HepG2 (cell line): ENCODE measurements at regions not wholly inside any gene's neighbourhood (a gene's known extent, or its start where the extent isn't known, plus 50 kb on each side); places are given as distances from the start of the nearest gene placed in this dataset.

Experiments
- ATAC-seq: fragments of 200-7000 bp; cut with Tn5 transposase; 3 replicates; pipeline ENCODE4 v1.9.1; 2020; ENCODE audit warnings: mild to moderate bottlenecking, moderate library complexity
- BruUV-seq: library from RNA; stranded (reverse); fragments of 400-500 nt; replicated peaks from 2 replicates; lab custom pipeline; 2021; lab: Mats Ljungman, UMichigan
- CTCF ChIA-PET: fragments of 300-600 bp; formaldehyde crosslinking; extraction: SDS; loops from one replicate; lab custom pipeline; 2021; ENCODE audit warnings: low total read pairs, inconsistent platforms, low intra/inter-chr PET ratio; lab: Yijun Ruan, JAX
- POLR2A ChIA-PET: fragments of 350-600 bp; sonication (Branson Sonifier 250); formaldehyde crosslinking; loops from one replicate; lab custom pipeline; 2020; ENCODE audit warnings: antibody characterized with exemption, inconsistent platforms; lab: Yijun Ruan, JAX
- DNase-seq: peaks from one replicate; pipeline ENCODE4 v3.0.0-alpha.2; 2015; ENCODE audit warnings: low spot score
- FAIRE-seq: peaks from 3 replicates; lab custom pipeline; 2011; peaks lifted over from hg19 to GRCh38; lab: Jason Lieb, UNC
- H2AFZ ChIP-seq: one replicate; pipeline ENCODE4 v1.6.1; 2011; ENCODE audit warnings: low read length, inconsistent platforms
- H3K27ac ChIP-seq: fragments of 300-600 bp; 3 replicates; pipeline ENCODE4 v1.8.0; 2011; ENCODE audit warnings: mixed run types, mild to moderate bottlenecking, mixed read lengths, low read length, inconsistent platforms; ENCODE audit not compliant: insufficient read depth; ENCODE audit errors: extremely low read length
- H3K27me3 ChIP-seq, 2 experiments: fragments of 200-600 bp in 1 of 2; 2 replicates in 1 of 2; 3 replicates in 1 of 2; pipeline versions ENCODE4 v1.6.0 to v1.8.0; 2011; ENCODE audit warnings: low read length in 2 of 2, mild to moderate bottlenecking in 2 of 2, moderate library complexity in 2 of 2, inconsistent platforms in 1 of 2; ENCODE audit not compliant: insufficient read depth in 2 of 2, control insufficient read depth in 1 of 2
- H3K36me3 ChIP-seq, 2 experiments: fragments of 200-600 bp in 1 of 2; replicated peaks in 1 of 2; 2 replicates in 1 of 2; 3 replicates in 1 of 2; pipeline versions ENCODE4 v1.5.1 to v1.8.0; 2011; ENCODE audit warnings: low read length in 2 of 2, inconsistent platforms in 1 of 2; ENCODE audit not compliant: insufficient read depth in 2 of 2, control insufficient read depth in 1 of 2
- H3K4me1 ChIP-seq: 2 replicates; pipeline ENCODE4 v1.5.1; 2012; ENCODE audit warnings: low read length, inconsistent platforms; ENCODE audit not compliant: insufficient read depth
- H3K4me2 ChIP-seq: 2 replicates; pipeline ENCODE4 v1.6.0; 2011; ENCODE audit warnings: low read depth, low read length, inconsistent platforms
- H3K4me3 ChIP-seq, 3 experiments: fragments of 200-600 bp in 1 of 3; sonication (generic), shearing (Covaris generic) in 1 of 3; replicated peaks in 1 of 3; 2 replicates each; pipeline ENCODE4 v1.5.1; 2011 to 2016; ENCODE audit warnings: low read length in 3 of 3, inconsistent platforms in 2 of 3, low read depth in 2 of 3, mild to moderate bottlenecking in 2 of 3, control low read depth in 1 of 3, mixed read lengths in 1 of 3; ENCODE audit not compliant: insufficient read depth in 1 of 3
- H3K79me2 ChIP-seq: one replicate; pipeline ENCODE4 v1.6.1; 2011; ENCODE audit warnings: low read length, inconsistent platforms; ENCODE audit not compliant: insufficient read depth
- H3K9ac ChIP-seq: 2 replicates; pipeline ENCODE4 v1.6.0; 2011; ENCODE audit warnings: mild to moderate bottlenecking, low read depth, low read length, inconsistent platforms; ENCODE audit not compliant: insufficient read depth
- H3K9me3 ChIP-seq: 2 replicates; pipeline ENCODE4 v1.5.1; 2012; ENCODE audit warnings: mild to moderate bottlenecking, low read length
- H4K20me1 ChIP-seq: 2 replicates; pipeline ENCODE4 v1.6.0; 2011; ENCODE audit warnings: inconsistent platforms, mild to moderate bottlenecking, low read length, moderate library complexity; ENCODE audit not compliant: insufficient read depth
- CEBPG ChIP-seq: IDR thresholded peaks from 2 replicates; pipeline ENCODE4 v1.6.1; 2016
- MAFG ChIP-seq: sonication (generic); formaldehyde crosslinking; IDR thresholded peaks from 2 replicates; pipeline ENCODE4 v1.5.1; 2020; ENCODE audit warnings: mild to moderate bottlenecking, missing genetic modification reagents
- PCBP2 ChIP-seq: fragments of 200-400 bp; formaldehyde crosslinking; optimal IDR thresholded peaks from 2 replicates; pipeline ENCODE3; 2018; ENCODE audit warnings: low read length, low read depth; ENCODE audit not compliant: poor library complexity, severe bottlenecking
- RARG ChIP-seq: sonication (generic); formaldehyde crosslinking; IDR thresholded peaks from 2 replicates; pipeline ENCODE4 v1.4.0; 2020; ENCODE audit warnings: low read depth, mild to moderate bottlenecking, missing genetic modification reagents
- REXO4 ChIP-seq: sonication (generic); formaldehyde crosslinking; IDR thresholded peaks from 2 replicates; pipeline ENCODE4 v1.8.0; 2022; ENCODE audit warnings: missing genetic modification reagents, mild to moderate bottlenecking, borderline replicate concordance
- RFX1 ChIP-seq: fragments of 450-650 bp; IDR thresholded peaks from 2 replicates; pipeline ENCODE4 v1.6.1; 2017
- RFXANK ChIP-seq: IDR thresholded peaks from 2 replicates; pipeline ENCODE4 v1.6.1; 2016
- SKIL ChIP-seq: sonication (generic); formaldehyde crosslinking; IDR thresholded peaks from 2 replicates; pipeline ENCODE4 v1.8.0; 2022; ENCODE audit warnings: missing genetic modification reagents, mild to moderate bottlenecking, moderate library complexity, borderline replicate concordance
- TEAD3 ChIP-seq: optimal IDR thresholded peaks from 2 replicates; pipeline ENCODE3; 2016; ENCODE audit warnings: borderline replicate concordance
- ZFP82 ChIP-seq: sonication (generic); formaldehyde crosslinking; IDR thresholded peaks from 2 replicates; pipeline ENCODE4 v1.5.1; 2020; ENCODE audit warnings: mild to moderate bottlenecking, missing genetic modification reagents, borderline replicate concordance
- ZNF343 ChIP-seq: sonication (generic); formaldehyde crosslinking; IDR thresholded peaks from 2 replicates; pipeline ENCODE4 v1.4.0; 2020; ENCODE audit warnings: mild to moderate bottlenecking, missing genetic modification reagents
- WGBS: methylation state at CpG from one replicate; pipeline ENCODE4 v1.1.6; 2017; ENCODE audit warnings: low lambda C conversion rate; 5-methylcytosine and 5-hydroxymethylcytosine counted together
- in situ Hi-C: cut with HindIII; loops from 2 replicates; pipeline ENCODE4 v1.10.0; 2017; ENCODE audit warnings: low pct_unique_long_range_greater_than_20kb; ENCODE audit not compliant: extremely low pct_ligation_motif_present
- intact Hi-C: fragments of 100-400 bp; cut with micrococcal nuclease; formaldehyde crosslinking; loops from one replicate; pipeline ENCODE4 v1.10.0; 2022; ENCODE audit not compliant: unreplicated experiment
- TF ChIP-seq, protein P1 (sequence below): IDR thresholded peaks from 2 replicates; pipeline ENCODE4 v1.6.1; 2018; ENCODE audit warnings: missing genetic modification reagents
- TF ChIP-seq, protein P2 (sequence below): sonication (generic); formaldehyde crosslinking; IDR thresholded peaks from 2 replicates; pipeline ENCODE4 v1.4.0; 2020; ENCODE audit warnings: missing genetic modification reagents, low read depth, mild to moderate bottlenecking, borderline replicate concordance

DNA sequence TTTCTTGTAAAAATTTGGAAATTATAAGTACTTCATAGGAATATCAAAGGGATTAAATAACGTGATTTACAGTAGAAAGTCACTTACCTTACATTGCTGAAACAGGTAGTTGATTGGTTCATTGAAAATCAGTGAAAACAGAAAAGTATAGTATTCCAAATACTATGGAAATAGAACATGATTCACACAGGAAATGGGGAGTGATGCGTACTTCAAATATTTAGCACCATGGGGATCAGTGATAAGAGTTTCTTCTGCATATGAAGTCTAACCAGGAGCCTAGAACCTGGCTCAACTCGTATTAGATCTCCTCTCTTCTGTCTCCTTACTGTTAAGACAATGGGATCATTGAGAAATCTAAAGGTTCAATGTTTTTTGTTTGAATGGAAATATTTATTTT lies 133.3 kb downstream of the FAM174A start (continued):
- TF ChIP-seq, protein P1, sequence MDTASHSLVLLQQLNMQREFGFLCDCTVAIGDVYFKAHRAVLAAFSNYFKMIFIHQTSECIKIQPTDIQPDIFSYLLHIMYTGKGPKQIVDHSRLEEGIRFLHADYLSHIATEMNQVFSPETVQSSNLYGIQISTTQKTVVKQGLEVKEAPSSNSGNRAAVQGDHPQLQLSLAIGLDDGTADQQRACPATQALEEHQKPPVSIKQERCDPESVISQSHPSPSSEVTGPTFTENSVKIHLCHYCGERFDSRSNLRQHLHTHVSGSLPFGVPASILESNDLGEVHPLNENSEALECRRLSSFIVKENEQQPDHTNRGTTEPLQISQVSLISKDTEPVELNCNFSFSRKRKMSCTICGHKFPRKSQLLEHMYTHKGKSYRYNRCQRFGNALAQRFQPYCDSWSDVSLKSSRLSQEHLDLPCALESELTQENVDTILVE, result no peak
- no peak for TF ChIP-seq PCBP2
- TF ChIP-seq ZFP82 (CRISPR knock-in tag), result no peak
- no peak for TF ChIP-seq RFX1
- TF ChIP-seq MAFG (CRISPR knock-in tag), result no peak
- no peak for TF ChIP-seq RFXANK
- TF ChIP-seq ZNF343 (CRISPR knock-in tag), result no peak
- no peak for TF ChIP-seq REXO4 (CRISPR knock-in tag)
- TF ChIP-seq TEAD3, result no peak

- Histone ChIP-seq H3K4me3 (no peak overlapping the region), H3K27ac (no peak overlapping the region), H3K4me1 (no peaks in the 10 kb centered on the region), H4K20me1 (no peaks in the 10 kb centered on the region), H3K79me2 (no peaks in the 10 kb centered on the region), H3K27me3 (no peaks in the 10 kb centered on the region), H3K9me3 (no peaks in the 10 kb centered on the region), H3K36me3 (no peaks in the 10 kb centered on the region), H3K4me2 (no peak overlapping the region)
- DNase-seq (no peak), ATAC-seq (no peak), FAIRE-seq (no peak)
- BruUV-seq, result no TSS peak
- WGBS, result 4% methylated on average over 5 of the region's 5 CpGs
- CTCF ChIA-PET, result no interaction called here
- POLR2A ChIA-PET, result no interaction called here
- intact Hi-C loops, result no loop called here
- TF ChIP-seq, protein P2, sequence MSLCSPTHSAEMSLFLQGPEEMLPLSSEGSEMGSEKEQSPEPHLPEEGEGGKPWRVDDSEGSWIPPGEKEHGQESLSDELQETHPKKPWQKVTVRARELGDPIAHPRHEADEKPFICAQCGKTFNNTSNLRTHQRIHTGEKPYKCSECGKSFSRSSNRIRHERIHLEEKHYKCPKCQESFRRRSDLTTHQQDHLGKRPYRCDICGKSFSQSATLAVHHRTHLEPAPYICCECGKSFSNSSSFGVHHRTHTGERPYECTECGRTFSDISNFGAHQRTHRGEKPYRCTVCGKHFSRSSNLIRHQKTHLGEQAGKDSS (CRISPR knock-in tag), result no peak
- TF ChIP-seq RARG (CRISPR knock-in tag), result no peak
- no peak for TF ChIP-seq SKIL (CRISPR knock-in tag)
- TF ChIP-seq CEBPG (CRISPR knock-in tag), result no peak
- TF ChIP-seq, all 625 proteins: peak for 0
- H2AFZ ChIP-seq, result no peak overlapping the region
- no peak overlapping the region for H3K9ac ChIP-seq
- in situ Hi-C loops, result no loop called here
Observed at GRCh38 chr5:100676817-100677631, 141.8 kb downstream of the FAM174A start.
